Mesothelial cell of epicardium (in vitro differentiated cells): ENCODE measurements at regions not wholly inside any gene's neighbourhood (a gene's known extent, or its start where the extent isn't known, plus 50 kb on each side); places are given as distances from the start of the nearest gene placed in this dataset.

ENCODE experiments used
- DNase-seq, 2 experiments: peaks; one replicate each; pipeline ENCODE4 v3.0.0; 2021; ENCODE audit warnings: low spot score in 2 of 2; ENCODE audit not compliant: unreplicated experiment in 2 of 2
- H3K27ac Mint-ChIP-seq: 2 replicates; pipeline ENCODE4 v1.8.0; 2021; ENCODE audit warnings: mixed read lengths
- H3K27me3 Mint-ChIP-seq: 2 replicates; pipeline ENCODE4 v1.8.0; 2021; ENCODE audit warnings: low read depth, mixed read lengths
- H3K36me3 Mint-ChIP-seq: 2 replicates; pipeline ENCODE4 v1.8.0; 2021; ENCODE audit warnings: mixed read lengths
- H3K4me1 Mint-ChIP-seq: 2 replicates; pipeline ENCODE4 v1.8.0; 2021; ENCODE audit warnings: mixed read lengths
- H3K4me3 Mint-ChIP-seq: 2 replicates; pipeline ENCODE4 v1.8.0; 2021; ENCODE audit warnings: mild to moderate bottlenecking, moderate library complexity, mixed read lengths
- H3K9me3 Mint-ChIP-seq: 2 replicates; pipeline ENCODE4 v1.8.0; 2021; ENCODE audit warnings: mixed read lengths
- TF ChIP-seq, protein P1 (sequence below): fragments of 200-600 bp; sonication (generic); IDR thresholded peaks from one replicate; pipeline ENCODE4 v1.5.0; 2021; ENCODE audit warnings: antibody characterized with exemption; ENCODE audit not compliant: unreplicated experiment

DNA sequence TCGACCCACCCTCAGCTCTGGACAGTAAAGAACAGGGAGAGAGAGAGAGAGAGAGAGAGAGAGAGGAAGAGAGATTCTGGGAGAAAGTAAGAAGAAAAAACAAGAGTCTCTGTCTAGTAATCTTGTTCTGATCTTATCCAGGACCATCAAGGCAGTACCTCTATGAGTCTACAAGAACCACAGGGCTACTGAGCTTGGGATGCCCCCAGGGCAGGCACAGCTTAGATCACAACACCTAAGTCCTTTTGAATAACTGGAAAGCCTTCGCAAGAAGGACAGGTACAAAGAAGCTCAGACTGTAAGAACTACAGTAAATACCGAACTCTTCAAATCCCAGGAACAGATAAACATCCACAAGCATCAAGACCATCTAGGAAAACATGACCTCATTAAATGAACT, 51.4 kb upstream of the SGPP2 start:
- Mint-ChIP-seq H3K27ac (no peak overlapping the region), H3K27me3 (peaks cover 31% of the 10 kb centered on the region), H3K4me3 (no peak overlapping the region), H3K36me3 (no peaks in the 10 kb centered on the region), H3K9me3 (peaks cover 43% of the 10 kb centered on the region), H3K4me1 (no peaks in the 10 kb centered on the region)
- no peak for DNase-seq
- TF ChIP-seq, protein P1, sequence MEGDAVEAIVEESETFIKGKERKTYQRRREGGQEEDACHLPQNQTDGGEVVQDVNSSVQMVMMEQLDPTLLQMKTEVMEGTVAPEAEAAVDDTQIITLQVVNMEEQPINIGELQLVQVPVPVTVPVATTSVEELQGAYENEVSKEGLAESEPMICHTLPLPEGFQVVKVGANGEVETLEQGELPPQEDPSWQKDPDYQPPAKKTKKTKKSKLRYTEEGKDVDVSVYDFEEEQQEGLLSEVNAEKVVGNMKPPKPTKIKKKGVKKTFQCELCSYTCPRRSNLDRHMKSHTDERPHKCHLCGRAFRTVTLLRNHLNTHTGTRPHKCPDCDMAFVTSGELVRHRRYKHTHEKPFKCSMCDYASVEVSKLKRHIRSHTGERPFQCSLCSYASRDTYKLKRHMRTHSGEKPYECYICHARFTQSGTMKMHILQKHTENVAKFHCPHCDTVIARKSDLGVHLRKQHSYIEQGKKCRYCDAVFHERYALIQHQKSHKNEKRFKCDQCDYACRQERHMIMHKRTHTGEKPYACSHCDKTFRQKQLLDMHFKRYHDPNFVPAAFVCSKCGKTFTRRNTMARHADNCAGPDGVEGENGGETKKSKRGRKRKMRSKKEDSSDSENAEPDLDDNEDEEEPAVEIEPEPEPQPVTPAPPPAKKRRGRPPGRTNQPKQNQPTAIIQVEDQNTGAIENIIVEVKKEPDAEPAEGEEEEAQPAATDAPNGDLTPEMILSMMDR, result no peak
